Testis (tissue), 2 donors: ENCODE measurements at regions not wholly inside any gene's neighbourhood (a gene's known extent, or its start where the extent isn't known, plus 50 kb on each side); places are given as distances from the start of the nearest gene placed in this dataset.

ENCODE experiments used
- POLR2A ChIP-seq: fragments of 450-650 bp; IDR thresholded peaks from one replicate; pipeline ENCODE4 v1.6.1; 2017; ENCODE audit warnings: antibody characterized with exemption, mild to moderate bottlenecking, moderate library complexity
- TF ChIP-seq, protein P1 (sequence below), 3 experiments: fragments of 450-650 bp in 2 of 3; fragments of 200-600 bp in 1 of 3; sonication (generic) in 1 of 3; IDR thresholded peaks; one replicate each; pipeline ENCODE4 v1.5.1; 2016 to 2019; ENCODE audit warnings: antibody characterized with exemption in 3 of 3, mild to moderate bottlenecking in 2 of 3, moderate library complexity in 1 of 3

DNA sequence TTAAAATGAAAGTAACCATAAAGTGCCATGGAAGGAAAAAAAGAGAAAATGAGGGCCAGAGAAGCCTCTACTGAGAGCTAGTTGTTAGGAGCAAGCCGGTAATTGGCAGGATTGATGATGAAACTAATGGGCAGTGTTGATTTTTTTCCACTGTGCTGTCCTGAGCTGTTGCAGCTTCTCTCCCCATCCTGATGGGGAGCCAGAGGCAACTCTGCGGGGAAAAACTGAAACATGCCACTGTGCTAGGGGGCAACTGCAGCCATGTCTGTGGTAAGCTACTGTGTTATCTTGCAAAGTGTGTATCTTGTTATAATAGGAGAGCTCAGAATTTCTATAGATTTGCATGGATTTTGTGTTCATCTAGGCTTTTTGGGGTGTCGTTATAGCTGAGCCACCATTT lies 487.9 kb downstream of the STK39 start:
- TF ChIP-seq, protein P1, sequence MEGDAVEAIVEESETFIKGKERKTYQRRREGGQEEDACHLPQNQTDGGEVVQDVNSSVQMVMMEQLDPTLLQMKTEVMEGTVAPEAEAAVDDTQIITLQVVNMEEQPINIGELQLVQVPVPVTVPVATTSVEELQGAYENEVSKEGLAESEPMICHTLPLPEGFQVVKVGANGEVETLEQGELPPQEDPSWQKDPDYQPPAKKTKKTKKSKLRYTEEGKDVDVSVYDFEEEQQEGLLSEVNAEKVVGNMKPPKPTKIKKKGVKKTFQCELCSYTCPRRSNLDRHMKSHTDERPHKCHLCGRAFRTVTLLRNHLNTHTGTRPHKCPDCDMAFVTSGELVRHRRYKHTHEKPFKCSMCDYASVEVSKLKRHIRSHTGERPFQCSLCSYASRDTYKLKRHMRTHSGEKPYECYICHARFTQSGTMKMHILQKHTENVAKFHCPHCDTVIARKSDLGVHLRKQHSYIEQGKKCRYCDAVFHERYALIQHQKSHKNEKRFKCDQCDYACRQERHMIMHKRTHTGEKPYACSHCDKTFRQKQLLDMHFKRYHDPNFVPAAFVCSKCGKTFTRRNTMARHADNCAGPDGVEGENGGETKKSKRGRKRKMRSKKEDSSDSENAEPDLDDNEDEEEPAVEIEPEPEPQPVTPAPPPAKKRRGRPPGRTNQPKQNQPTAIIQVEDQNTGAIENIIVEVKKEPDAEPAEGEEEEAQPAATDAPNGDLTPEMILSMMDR (IDR thresholded peaks at IDR 0.05) = no peak
- no peak for TF ChIP-seq POLR2A
